Esophagus squamous epithelium (tissue), 5 donors: ENCODE measurements at regions not wholly inside any gene's neighbourhood (a gene's known extent, or its start where the extent isn't known, plus 50 kb on each side); places are given as distances from the start of the nearest gene placed in this dataset.

Source experiments
- DNase-seq: peaks from one replicate; lab custom pipeline; 2025; lab: John Stamatoyannopoulos, UW
- H3K27ac ChIP-seq, 4 donors: fragments of 200-600 bp; sonication (generic); one replicate each; pipeline ENCODE4 v1.5.1; 2016 to 2019; ENCODE audit warnings: mild to moderate bottlenecking in 1 of 4
- H3K27me3 ChIP-seq, 4 donors: fragments of 200-600 bp; sonication (generic); 1 replicate in 3 of 4; 2 replicates in 1 of 4; pipeline versions ENCODE4 v1.5.1 to v1.6.0; 2017 to 2021; ENCODE audit warnings: antibody characterized with exemption in 1 of 4
- H3K36me3 ChIP-seq, 3 donors: fragments of 200-600 bp; sonication (generic); one replicate each; pipeline ENCODE4 v1.5.1; 2016 to 2019
- H3K4me1 ChIP-seq, 3 donors: fragments of 200-600 bp; sonication (generic); one replicate each; pipeline ENCODE4 v1.5.1; 2017 to 2019
- H3K4me3 ChIP-seq, 4 donors: fragments of 200-600 bp; sonication (generic); 1 replicate in 3 of 4; 2 replicates in 1 of 4; pipeline ENCODE4 v1.5.1; 2016 to 2019; ENCODE audit warnings: mild to moderate bottlenecking in 2 of 4, moderate library complexity in 1 of 4
- H3K9me3 ChIP-seq, 3 donors: fragments of 200-600 bp; sonication (generic); one replicate each; pipeline ENCODE4 v1.5.1; 2016 to 2019
- CTCF ChIP-seq, 6 experiments: fragments of 450-650 bp in 4 of 6; fragments of 200-600 bp in 2 of 6; sonication (generic) in 2 of 6; IDR thresholded peaks; one replicate each; pipeline ENCODE4 v1.5.1; 2016 to 2019; ENCODE audit warnings: antibody characterized with exemption in 6 of 6, mild to moderate bottlenecking in 4 of 6, moderate library complexity in 4 of 6
- POLR2A ChIP-seq, 4 donors: fragments of 450-650 bp; IDR thresholded peaks; one replicate each; pipeline ENCODE4 v1.6.1; 2017; ENCODE audit warnings: antibody characterized with exemption in 4 of 4, mild to moderate bottlenecking in 4 of 4, moderate library complexity in 3 of 4
- WGBS, 2 donors: methylation state at CpG; one replicate each; pipeline ENCODE4 v1.1.5; 2018; 5-methylcytosine and 5-hydroxymethylcytosine counted together
- intact Hi-C: fragments of 100-400 bp; cut with DNase I; formaldehyde crosslinking; loops from one replicate; pipeline ENCODE4 v1.15.0; 2022
- donor health status: DM: yes; HTN: yes; CAD: no.

DNA sequence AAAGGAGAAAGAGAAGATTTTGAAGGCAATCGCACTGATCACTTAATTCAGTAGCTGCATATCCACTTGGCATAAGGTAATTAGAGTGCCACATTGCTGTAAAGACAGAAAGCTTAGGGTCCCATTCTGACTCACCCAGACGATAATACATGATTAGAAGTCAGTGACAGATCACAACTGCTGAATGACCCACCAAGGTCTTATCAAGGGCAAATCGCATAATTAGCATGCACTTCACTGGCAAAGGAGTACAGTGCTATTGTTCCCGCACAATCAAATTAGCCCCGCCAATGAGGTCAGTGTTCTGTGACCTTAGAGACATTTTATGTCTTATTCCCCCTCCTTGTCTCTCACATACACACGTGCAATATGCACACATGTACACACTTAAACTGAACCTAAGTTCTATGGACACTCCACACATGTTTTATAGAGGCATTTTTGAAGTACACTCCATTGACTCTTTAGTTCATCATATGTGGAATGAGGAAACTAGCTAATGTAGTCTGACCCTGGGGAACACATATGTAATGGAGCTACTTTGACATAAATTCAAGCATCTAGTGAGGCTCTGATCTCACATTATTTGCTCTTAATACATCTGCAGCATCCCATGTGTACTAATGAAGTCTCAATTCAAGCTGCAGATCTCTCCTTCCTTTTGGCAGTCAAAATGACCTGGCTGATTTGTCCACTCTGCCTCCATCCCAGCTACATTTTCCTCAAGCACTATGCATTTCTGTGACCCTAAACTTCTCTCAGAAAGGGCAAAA, 673.8 kb upstream of the FANCL start:
- no peaks in the 10 kb centered on the region for H3K9me3 ChIP-seq
- intact Hi-C loops, result no loop called here
- no peak overlapping the region for H3K27ac ChIP-seq
- no peaks in the 10 kb centered on the region for H3K4me1 ChIP-seq
- no peaks in the 10 kb centered on the region for H3K27me3 ChIP-seq
- TF ChIP-seq POLR2A (IDR thresholded peaks at IDR 0.05) (no peak), CTCF (IDR thresholded peaks at IDR 0.05) (no peak)
- WGBS, 2 donors, result 89 to 90% methylated on average over 6 of the region's 6 CpGs
- H3K36me3 ChIP-seq, result no peaks in the 10 kb centered on the region
- H3K4me3 ChIP-seq, result no peak overlapping the region
- no peak for DNase-seq

- Histone ChIP-seq H3K9me3 (no peaks in the 10 kb centered on the region), H3K36me3 (no peaks in the 10 kb centered on the region), H3K27me3 (no peaks in the 10 kb centered on the region), H3K27ac (no peak overlapping the region), H3K4me3 (no peak overlapping the region), H3K4me1 (no peaks in the 10 kb centered on the region)
- intact Hi-C loops, result no loop called here
- DNase-seq, result no peak
- no peak for TF ChIP-seq POLR2A (IDR thresholded peaks at IDR 0.05)
- no peak for TF ChIP-seq CTCF (IDR thresholded peaks at IDR 0.05)
- 49 to 52% methylated on average over 6 of the region's 6 CpGs for WGBS, 2 donors
These were observed 672.1 kb upstream of the FANCL start for GRCh38 chr2:58913082-58913726.

DNA sequence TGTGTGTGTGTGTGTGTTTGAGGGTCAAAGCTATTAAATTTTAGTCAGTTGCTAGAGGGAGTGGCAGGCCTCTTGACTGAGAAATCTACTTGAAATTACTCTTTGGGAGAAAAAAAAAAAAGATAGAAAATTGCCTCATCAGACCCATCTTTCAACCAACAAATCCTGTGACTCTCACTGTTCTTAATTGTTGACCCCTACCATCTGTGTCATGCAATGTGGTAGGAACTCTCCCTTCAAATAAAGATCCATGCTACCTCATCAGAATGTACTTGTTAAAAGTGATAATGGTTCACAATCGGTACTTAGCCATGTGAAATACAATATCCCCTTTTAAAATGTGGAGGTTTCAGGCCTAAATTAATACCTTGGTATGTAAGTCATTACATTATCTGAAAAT, 670.8 kb upstream of the FANCL start:
- Histone ChIP-seq H3K27me3 (no peaks in the 10 kb centered on the region), H3K27ac (no peak overlapping the region), H3K4me1 (no peaks in the 10 kb centered on the region), H3K4me3 (no peak overlapping the region), H3K9me3 (no peaks in the 10 kb centered on the region), H3K36me3 (no peaks in the 10 kb centered on the region)
- no peak for TF ChIP-seq CTCF (IDR thresholded peaks at IDR 0.05)
- no peak for TF ChIP-seq POLR2A (IDR thresholded peaks at IDR 0.05)
- intact Hi-C loops, result no loop called here
- DNase-seq, result no peak
- 87 to 89% methylated on average over 1 of the region's 1 CpG for WGBS, 2 donors

DNA sequence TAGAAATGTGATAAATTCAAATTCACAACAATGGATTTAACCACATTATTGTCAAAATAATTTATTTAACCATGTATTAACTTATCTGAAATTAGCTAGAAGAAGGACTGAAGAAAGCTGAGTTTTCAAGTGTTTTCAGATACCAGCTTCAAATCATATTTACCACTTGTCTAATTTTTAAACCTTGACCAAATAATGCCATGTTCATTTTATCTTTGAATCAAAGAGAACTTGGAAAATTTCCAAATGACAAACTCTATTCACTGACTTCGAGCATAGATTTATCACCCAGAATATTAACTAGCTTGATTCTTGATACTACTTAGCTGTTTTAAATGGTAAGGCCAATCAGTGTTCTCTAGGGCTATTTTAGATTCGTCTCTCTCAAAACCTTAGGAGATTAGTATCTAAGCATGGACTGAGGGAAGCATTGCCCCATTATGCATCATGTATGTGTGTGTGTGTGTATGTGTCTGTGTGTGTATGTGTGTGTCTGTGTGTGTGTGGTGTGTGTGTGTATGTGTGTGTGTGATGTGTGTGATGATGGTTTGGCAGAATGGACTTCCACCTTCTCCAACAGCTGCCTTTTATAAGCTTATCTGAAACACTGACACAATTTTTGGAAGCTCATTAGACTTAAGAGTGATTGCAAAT, 667.5 kb upstream of the FANCL start:
- Histone ChIP-seq H3K4me1 (no peaks in the 10 kb centered on the region), H3K4me3 (no peak overlapping the region), H3K9me3 (no peaks in the 10 kb centered on the region), H3K36me3 (no peaks in the 10 kb centered on the region), H3K27ac (no peak overlapping the region), H3K27me3 (no peaks in the 10 kb centered on the region)
- no peak for DNase-seq
- intact Hi-C loops, result no loop called here
- 47 to 59% methylated on average over 2 of the region's 2 CpGs for WGBS, 2 donors
- TF ChIP-seq CTCF (IDR thresholded peaks at IDR 0.05) (no peak), POLR2A (IDR thresholded peaks at IDR 0.05) (no peak)

DNA sequence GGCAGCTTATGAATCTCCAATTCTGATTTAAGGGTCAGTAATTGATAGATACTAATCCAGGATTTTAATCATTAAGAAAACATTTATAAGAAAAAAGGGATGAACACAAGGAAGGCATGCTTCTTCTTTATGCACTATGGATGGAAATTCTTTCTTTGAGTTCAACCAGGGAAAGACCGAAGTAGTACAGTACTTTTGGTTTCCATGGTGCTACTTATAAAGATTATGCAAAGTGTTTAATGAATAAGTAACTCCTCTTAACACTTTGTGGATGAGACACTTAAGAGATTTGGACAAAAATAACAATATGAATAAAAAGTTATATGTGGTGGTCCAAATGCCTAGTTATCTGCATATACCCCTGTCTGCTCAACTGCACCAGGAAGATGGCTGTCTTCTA, 666.5 kb upstream of the FANCL start:
- H3K4me1 ChIP-seq, result no peaks in the 10 kb centered on the region
- H3K27ac ChIP-seq, result no peak overlapping the region
- intact Hi-C loops, result no loop called here
- H3K9me3 ChIP-seq, result no peaks in the 10 kb centered on the region
- no peak overlapping the region for H3K4me3 ChIP-seq
- TF ChIP-seq CTCF (IDR thresholded peaks at IDR 0.05), result no peak
- no peak for TF ChIP-seq POLR2A (IDR thresholded peaks at IDR 0.05)
- no peaks in the 10 kb centered on the region for H3K27me3 ChIP-seq
- H3K36me3 ChIP-seq, result no peaks in the 10 kb centered on the region
- 72 to 93% methylated on average over 1 of the region's 1 CpG for WGBS, 2 donors
- no peak for DNase-seq
